ENCODE measurements at regions not wholly inside any gene's neighbourhood (a gene's known extent, or its start where the extent isn't known, plus 50 kb on each side); places are given as distances from the start of the nearest gene placed in this dataset.

GRCh38 chr3:193870376-193871219 is 265.4 kb upstream of the HES1 start:
- TF ChIP-seq POLR2AphosphoS5 (IDR thresholded peaks at IDR 0.05; ENCODE audit: low read depth): no peak
- TF ChIP-seq CTCF (conservative IDR thresholded peaks at IDR 0.05; ENCODE audit: low read depth in 2 of 2): no peak
- no peak for TF ChIP-seq ZNF114 (CRISPR knock-in tag; IDR thresholded peaks at IDR 0.05)
- TF ChIP-seq EZH2phosphoT487 (IDR thresholded peaks at IDR 0.05; ENCODE audit: unreplicated experiment): no peak
- no peak for TF ChIP-seq CREB1 (CRISPR knock-in tag; IDR thresholded peaks at IDR 0.05; ENCODE audit: low read depth)
- no peak for TF ChIP-seq EZH2 (IDR thresholded peaks at IDR 0.05; ENCODE audit: low read depth, unreplicated experiment)
- no peak for TF ChIP-seq STAT1 (IDR thresholded peaks at IDR 0.05; ENCODE audit: unreplicated experiment)
- TF ChIP-seq REST (IDR thresholded peaks at IDR 0.05; ENCODE audit: unreplicated experiment): no peak
- no peak for TF ChIP-seq JUNB (IDR thresholded peaks at IDR 0.05; ENCODE audit: unreplicated experiment)
- no peak for TF ChIP-seq ETS1 (IDR thresholded peaks at IDR 0.05)
- TF ChIP-seq NANOG (IDR thresholded peaks at IDR 0.05; ENCODE audit: borderline replicate concordance): no peak
- no peak for TF ChIP-seq ZNF331 (CRISPR knock-in tag; IDR thresholded peaks at IDR 0.05; ENCODE audit: low read depth)
- TF ChIP-seq ZNF462 (CRISPR knock-in tag; IDR thresholded peaks at IDR 0.05): no peak
